ENCODE measurements at regions not wholly inside any gene's neighbourhood (a gene's known extent, or its start where the extent isn't known, plus 50 kb on each side); places are given as distances from the start of the nearest gene placed in this dataset.

GRCh38 chr4:179503976-179504375, 2061.7 kb upstream of the AGA start:
- H3K36me3 ChIP-seq (ENCODE audit: control insufficient read depth, insufficient read depth, low read length) = no peaks in the 10 kb centered on the region
- H2AK5ac ChIP-seq (ENCODE audit: low read length) = no peak overlapping the region
- no peak overlapping the region for H3K56ac ChIP-seq (ENCODE audit: low read length)
- no peak overlapping the region for H3K4me2 ChIP-seq (ENCODE audit: low read length)
- no peaks in the 10 kb centered on the region for H3K27me3 ChIP-seq (ENCODE audit: insufficient read depth, low read length, poor library complexity)
- H3K4ac ChIP-seq (ENCODE audit: low read depth, low read length) = no peak overlapping the region
- no peak overlapping the region for H3K9ac ChIP-seq (ENCODE audit: low read length)
- no peak overlapping the region for H3K18ac ChIP-seq (ENCODE audit: low read length)
- H2BK15ac ChIP-seq (replicated peaks; ENCODE audit: low read depth) = no peak overlapping the region
- no peaks in the 10 kb centered on the region for H3K4me1 ChIP-seq (ENCODE audit: control insufficient read depth, low read depth, low read length)
- no peak overlapping the region for H4K8ac ChIP-seq (ENCODE audit: low read depth, low read length)
- no peak overlapping the region for H2BK120ac ChIP-seq (ENCODE audit: low read depth, low read length)
- no peaks in the 10 kb centered on the region for H3K79me1 ChIP-seq (ENCODE audit: low read length)
- no peak overlapping the region for H2BK5ac ChIP-seq (ENCODE audit: low read length)
- no CpG with 5 or more reads among the region's 1 CpG for WGBS (ENCODE audit: extremely low coverage, insufficient coverage, low lambda C conversion rate)
- H4K5ac ChIP-seq (ENCODE audit: low read length) = no peak overlapping the region
- no peak overlapping the region for H3K23ac ChIP-seq (ENCODE audit: low read length)
- no peak for DNase-seq
- no peaks in the 10 kb centered on the region for H3K79me2 ChIP-seq (ENCODE audit: control insufficient read depth, insufficient read depth, low read length)
- no peak overlapping the region for H3K4me3 ChIP-seq (ENCODE audit: low read length)
- no peak overlapping the region for H3K27ac ChIP-seq (ENCODE audit: low read depth, low read length)

- H3K27me3 ChIP-seq (ENCODE audit: insufficient read depth, low read length, poor library complexity) = no peaks in the 10 kb centered on the region
- H3K4me2 ChIP-seq (ENCODE audit: low read length) = no peak overlapping the region
- no peak overlapping the region for H3K9ac ChIP-seq (ENCODE audit: low read length)
- H3K36me3 ChIP-seq (ENCODE audit: control insufficient read depth, insufficient read depth, low read length) = no peaks in the 10 kb centered on the region
- no peak for DNase-seq
- H3K27ac ChIP-seq (ENCODE audit: low read depth, low read length) = no peak overlapping the region
- no peak overlapping the region for H3K18ac ChIP-seq (ENCODE audit: low read length)
- H3K4me1 ChIP-seq (ENCODE audit: control insufficient read depth, low read depth, low read length) = no peaks in the 10 kb centered on the region
- no peak overlapping the region for H2BK5ac ChIP-seq (ENCODE audit: low read length)
- no peak overlapping the region for H2BK15ac ChIP-seq (replicated peaks; ENCODE audit: low read depth)
- no CpG with 5 or more reads among the region's 1 CpG for WGBS (ENCODE audit: extremely low coverage, insufficient coverage, low lambda C conversion rate)
- no peak overlapping the region for H4K5ac ChIP-seq (ENCODE audit: low read length)
- no peaks in the 10 kb centered on the region for H3K79me2 ChIP-seq (ENCODE audit: control insufficient read depth, insufficient read depth, low read length)
- H3K23ac ChIP-seq (ENCODE audit: low read length) = no peak overlapping the region
- no peak overlapping the region for H2AK5ac ChIP-seq (ENCODE audit: low read length)
- H3K4ac ChIP-seq (ENCODE audit: low read depth, low read length) = no peak overlapping the region
- H3K79me1 ChIP-seq (ENCODE audit: low read length) = no peaks in the 10 kb centered on the region
- no peak overlapping the region for H3K4me3 ChIP-seq (ENCODE audit: low read length)
- H2BK120ac ChIP-seq (ENCODE audit: low read depth, low read length) = no peak overlapping the region
- no peak overlapping the region for H3K56ac ChIP-seq (ENCODE audit: low read length)
- H4K8ac ChIP-seq (ENCODE audit: low read depth, low read length) = no peak overlapping the region
Observed at GRCh38 chr4:179509489-179509888, 2067.3 kb upstream of the AGA start.

DNA sequence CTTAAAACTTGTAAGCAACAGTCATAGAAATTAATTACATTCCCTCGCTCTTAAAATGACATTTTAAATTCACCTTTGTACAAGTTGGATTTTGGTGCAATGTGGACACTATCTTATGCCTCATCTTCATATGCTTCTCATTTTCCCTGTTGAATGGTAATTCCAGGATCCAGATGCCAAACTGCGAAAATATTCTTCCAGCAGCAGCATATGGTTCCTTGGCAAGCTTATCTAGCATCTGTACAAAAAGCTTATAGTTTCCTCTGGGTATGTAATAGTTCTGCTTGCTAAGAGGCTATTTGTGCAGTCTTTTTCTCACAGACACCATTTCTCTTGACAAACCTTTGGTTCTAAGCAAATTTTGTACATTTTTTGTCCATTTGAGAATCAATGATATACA, 2079.7 kb upstream of the AGA start:
- H2BK15ac ChIP-seq (replicated peaks; ENCODE audit: low read depth) = no peak overlapping the region
- H2AK5ac ChIP-seq (ENCODE audit: low read length) = no peak overlapping the region
- H2BK5ac ChIP-seq (ENCODE audit: low read length) = no peak overlapping the region
- no peaks in the 10 kb centered on the region for H3K36me3 ChIP-seq (ENCODE audit: control insufficient read depth, insufficient read depth, low read length)
- H3K27me3 ChIP-seq (ENCODE audit: insufficient read depth, low read length, poor library complexity) = no peaks in the 10 kb centered on the region
- no peak for DNase-seq
- H3K79me2 ChIP-seq (ENCODE audit: control insufficient read depth, insufficient read depth, low read length) = no peaks in the 10 kb centered on the region
- no peak overlapping the region for H3K4ac ChIP-seq (ENCODE audit: low read depth, low read length)
- no peaks in the 10 kb centered on the region for H3K4me1 ChIP-seq (ENCODE audit: control insufficient read depth, low read depth, low read length)
- H3K27ac ChIP-seq (ENCODE audit: low read depth, low read length) = no peak overlapping the region
- no peak overlapping the region for H4K5ac ChIP-seq (ENCODE audit: low read length)
- H3K79me1 ChIP-seq (ENCODE audit: low read length) = no peaks in the 10 kb centered on the region
- H4K8ac ChIP-seq (ENCODE audit: low read depth, low read length) = no peak overlapping the region
- no peak overlapping the region for H3K9ac ChIP-seq (ENCODE audit: low read length)
- no CpG with 5 or more reads among the region's 2 CpGs for WGBS (ENCODE audit: extremely low coverage, insufficient coverage, low lambda C conversion rate)
- no peak overlapping the region for H3K4me3 ChIP-seq (ENCODE audit: low read length)
- no peak overlapping the region for H2BK120ac ChIP-seq (ENCODE audit: low read depth, low read length)
- H3K23ac ChIP-seq (ENCODE audit: low read length) = no peak overlapping the region
- H3K4me2 ChIP-seq (ENCODE audit: low read length) = no peak overlapping the region
- no peak overlapping the region for H3K56ac ChIP-seq (ENCODE audit: low read length)
- no peak overlapping the region for H3K18ac ChIP-seq (ENCODE audit: low read length)

DNA sequence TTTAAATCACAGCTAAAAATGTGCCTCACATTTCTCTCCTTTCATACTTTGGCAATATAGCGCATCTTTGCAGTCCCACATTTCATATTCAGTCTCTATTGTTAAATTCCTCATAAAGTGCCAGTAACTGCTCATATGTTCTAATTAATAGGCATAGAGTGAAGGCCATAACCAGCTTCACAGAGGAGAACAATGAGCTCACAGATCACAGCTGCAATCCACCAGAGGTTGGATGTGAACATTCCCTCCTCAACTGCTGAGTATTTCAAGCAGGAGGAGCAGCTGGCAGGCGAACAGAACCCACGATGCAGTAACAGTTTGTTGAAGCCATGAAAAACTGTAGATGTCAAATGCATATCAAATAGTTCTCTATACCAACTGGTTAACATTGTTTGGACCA, 2088.7 kb upstream of the AGA start:
- no CpG with 5 or more reads among the region's 3 CpGs for WGBS (ENCODE audit: extremely low coverage, insufficient coverage, low lambda C conversion rate)
- no peak overlapping the region for H4K8ac ChIP-seq (ENCODE audit: low read depth, low read length)

DNA sequence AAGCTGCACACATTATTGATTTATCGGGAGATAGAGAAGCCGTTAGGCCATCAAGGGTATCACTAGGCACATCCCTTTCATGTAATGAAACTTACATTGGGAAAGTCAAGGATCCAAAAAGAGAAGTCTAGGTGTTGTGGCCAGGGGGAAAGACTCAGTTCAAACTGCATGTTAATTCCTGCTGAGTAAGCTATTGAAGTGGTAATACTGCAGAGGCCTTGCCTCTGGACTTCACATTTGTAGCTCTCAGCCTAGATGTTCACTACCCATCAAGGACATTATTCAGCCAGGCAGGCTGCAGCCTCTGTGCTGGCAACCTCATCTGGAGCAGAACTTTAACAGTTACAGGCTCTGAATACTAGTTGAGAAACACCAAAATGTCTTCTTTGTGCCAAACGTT, 2094.5 kb upstream of the AGA start:
- H3K79me2 ChIP-seq (ENCODE audit: control insufficient read depth, insufficient read depth, low read length) = no peaks in the 10 kb centered on the region
- H3K27me3 ChIP-seq (ENCODE audit: insufficient read depth, low read length, poor library complexity) = no peaks in the 10 kb centered on the region
- H2BK15ac ChIP-seq (replicated peaks; ENCODE audit: low read depth) = no peak overlapping the region
- no peaks in the 10 kb centered on the region for H3K36me3 ChIP-seq (ENCODE audit: control insufficient read depth, insufficient read depth, low read length)
- no peak overlapping the region for H3K56ac ChIP-seq (ENCODE audit: low read length)
- no peak overlapping the region for H2BK5ac ChIP-seq (ENCODE audit: low read length)
- no peak overlapping the region for H3K23ac ChIP-seq (ENCODE audit: low read length)
- no peak overlapping the region for H4K5ac ChIP-seq (ENCODE audit: low read length)
- H3K9ac ChIP-seq (ENCODE audit: low read length) = no peak overlapping the region
- H3K4me2 ChIP-seq (ENCODE audit: low read length) = no peak overlapping the region
- H2BK120ac ChIP-seq (ENCODE audit: low read depth, low read length) = no peak overlapping the region
- H2AK5ac ChIP-seq (ENCODE audit: low read length) = no peak overlapping the region
- no peak overlapping the region for H3K18ac ChIP-seq (ENCODE audit: low read length)
- no peaks in the 10 kb centered on the region for H3K79me1 ChIP-seq (ENCODE audit: low read length)
- DNase-seq = peak; percentile 8
- H3K4me3 ChIP-seq (ENCODE audit: low read length) = no peak overlapping the region
- WGBS (ENCODE audit: extremely low coverage, insufficient coverage, low lambda C conversion rate) = no CpG with 5 or more reads among the region's 3 CpGs
- no peaks in the 10 kb centered on the region for H3K4me1 ChIP-seq (ENCODE audit: control insufficient read depth, low read depth, low read length)
- H3K4ac ChIP-seq (ENCODE audit: low read depth, low read length) = no peak overlapping the region
- no peak overlapping the region for H3K27ac ChIP-seq (ENCODE audit: low read depth, low read length)
- peak overlapping the region; percentile 39 for H4K8ac ChIP-seq (ENCODE audit: low read depth, low read length)

More for the DNA sequence above, 2088.7 kb upstream of the AGA start:
- DNase-seq = no peak
- H4K5ac ChIP-seq (ENCODE audit: low read length) = no peak overlapping the region
- no peak overlapping the region for H3K56ac ChIP-seq (ENCODE audit: low read length)
- no peak overlapping the region for H3K4me3 ChIP-seq (ENCODE audit: low read length)
- no peaks in the 10 kb centered on the region for H3K27me3 ChIP-seq (ENCODE audit: insufficient read depth, low read length, poor library complexity)
- no peak overlapping the region for H3K23ac ChIP-seq (ENCODE audit: low read length)
- no peak overlapping the region for H3K18ac ChIP-seq (ENCODE audit: low read length)
- H3K27ac ChIP-seq (ENCODE audit: low read depth, low read length) = no peak overlapping the region
- no peak overlapping the region for H2BK15ac ChIP-seq (replicated peaks; ENCODE audit: low read depth)
- no peaks in the 10 kb centered on the region for H3K79me1 ChIP-seq (ENCODE audit: low read length)
- H2BK120ac ChIP-seq (ENCODE audit: low read depth, low read length) = no peak overlapping the region
- H3K4ac ChIP-seq (ENCODE audit: low read depth, low read length) = no peak overlapping the region
- no peaks in the 10 kb centered on the region for H3K36me3 ChIP-seq (ENCODE audit: control insufficient read depth, insufficient read depth, low read length)
- H2AK5ac ChIP-seq (ENCODE audit: low read length) = no peak overlapping the region
- no peaks in the 10 kb centered on the region for H3K79me2 ChIP-seq (ENCODE audit: control insufficient read depth, insufficient read depth, low read length)
- no peaks in the 10 kb centered on the region for H3K4me1 ChIP-seq (ENCODE audit: control insufficient read depth, low read depth, low read length)
- no peak overlapping the region for H3K9ac ChIP-seq (ENCODE audit: low read length)
- no peak overlapping the region for H3K4me2 ChIP-seq (ENCODE audit: low read length)
- no peak overlapping the region for H2BK5ac ChIP-seq (ENCODE audit: low read length)

DNA sequence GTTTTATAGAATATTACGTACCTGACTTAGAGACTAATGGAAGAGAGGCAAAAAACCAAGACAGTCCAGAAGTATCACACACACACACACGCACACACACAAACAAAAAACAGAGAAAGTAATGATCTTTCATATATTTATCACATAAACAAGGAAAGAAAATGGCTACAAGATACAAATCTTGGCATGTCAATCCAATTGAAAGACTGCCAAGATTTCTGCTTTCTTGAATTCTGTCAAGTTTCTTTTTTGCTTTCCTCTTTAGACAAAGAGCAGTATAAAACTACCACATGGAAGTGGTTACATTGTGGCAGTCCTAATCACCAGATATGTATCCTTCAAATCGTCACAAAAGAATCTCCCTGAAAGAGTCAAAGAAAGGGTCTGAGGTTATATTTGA, 2097.4 kb upstream of the AGA start:
- H2BK5ac ChIP-seq (ENCODE audit: low read length) = no peak overlapping the region
- no peak overlapping the region for H4K5ac ChIP-seq (ENCODE audit: low read length)
- no peak overlapping the region for H3K23ac ChIP-seq (ENCODE audit: low read length)
- H2AK5ac ChIP-seq (ENCODE audit: low read length) = no peak overlapping the region
- no peak overlapping the region for H3K56ac ChIP-seq (ENCODE audit: low read length)
- WGBS (ENCODE audit: extremely low coverage, insufficient coverage, low lambda C conversion rate) = no CpG with 5 or more reads among the region's 3 CpGs
- no peak overlapping the region for H3K18ac ChIP-seq (ENCODE audit: low read length)
- DNase-seq = no peak
- H3K27me3 ChIP-seq (ENCODE audit: insufficient read depth, low read length, poor library complexity) = no peaks in the 10 kb centered on the region
- H3K79me1 ChIP-seq (ENCODE audit: low read length) = no peaks in the 10 kb centered on the region
- no peak overlapping the region for H2BK15ac ChIP-seq (replicated peaks; ENCODE audit: low read depth)
- H3K4me3 ChIP-seq (ENCODE audit: low read length) = no peak overlapping the region
- H3K4ac ChIP-seq (ENCODE audit: low read depth, low read length) = no peak overlapping the region
- no peak overlapping the region for H3K4me2 ChIP-seq (ENCODE audit: low read length)
- H3K27ac ChIP-seq (ENCODE audit: low read depth, low read length) = no peak overlapping the region
- no peak overlapping the region for H4K8ac ChIP-seq (ENCODE audit: low read depth, low read length)
- H3K79me2 ChIP-seq (ENCODE audit: control insufficient read depth, insufficient read depth, low read length) = no peaks in the 10 kb centered on the region
- no peaks in the 10 kb centered on the region for H3K4me1 ChIP-seq (ENCODE audit: control insufficient read depth, low read depth, low read length)
- no peak overlapping the region for H3K9ac ChIP-seq (ENCODE audit: low read length)
- no peak overlapping the region for H2BK120ac ChIP-seq (ENCODE audit: low read depth, low read length)
- H3K36me3 ChIP-seq (ENCODE audit: control insufficient read depth, insufficient read depth, low read length) = no peaks in the 10 kb centered on the region

Data from mesendoderm (in vitro differentiated cells).